Fibroblast of the conjunctiva (primary cell): ENCODE measurements at regions not wholly inside any gene's neighbourhood (a gene's known extent, or its start where the extent isn't known, plus 50 kb on each side); places are given as distances from the start of the nearest gene placed in this dataset.
A peak's percentile ranks its signal among the peaks of the same experiment; 100 is the strongest.
"Not testable (repeated sequence)": the region's sequence is repeated elsewhere in the genome, so short reads cannot be mapped to it uniquely, and the experiment has no call there.

Source experiments
- DNase-seq: peaks from one replicate; pipeline ENCODE4 v3.0.0-alpha.2; 2010; ENCODE audit warnings: low read depth

DNA sequence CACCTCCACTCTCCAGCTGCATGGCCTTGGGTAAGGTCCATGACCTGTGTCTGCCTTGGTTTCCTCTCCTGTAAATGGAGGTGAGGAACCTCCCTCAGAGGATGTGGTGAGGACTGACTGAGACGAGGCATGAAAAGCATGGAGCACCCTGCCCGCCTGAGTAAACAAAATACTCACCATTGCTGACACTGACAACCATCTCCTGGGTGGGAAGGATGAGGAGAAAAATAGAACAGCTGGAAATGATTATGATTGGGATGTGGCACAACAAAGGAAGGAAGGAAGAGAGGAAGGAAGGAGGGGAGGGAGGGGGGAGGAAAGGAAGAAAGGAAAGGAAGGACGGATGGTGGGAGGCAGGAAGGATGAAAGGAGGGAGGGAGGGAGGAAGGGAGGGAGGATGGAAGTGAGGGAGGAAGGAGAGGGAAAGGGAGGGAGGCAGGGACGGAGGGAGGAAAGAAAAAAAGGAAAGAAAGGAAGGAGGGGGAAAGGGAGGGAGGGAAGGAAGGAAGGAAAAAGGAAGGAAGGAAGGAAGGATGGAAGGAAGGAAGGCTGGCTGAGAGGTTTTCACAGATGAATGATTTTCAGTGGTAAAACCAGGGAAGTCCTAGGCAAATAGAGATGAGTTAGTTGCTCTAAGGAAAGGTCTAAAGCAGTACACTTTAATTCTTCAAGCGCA, 276.5 kb upstream of the XYLT1 start:
- DNase-seq = no peak

DNA sequence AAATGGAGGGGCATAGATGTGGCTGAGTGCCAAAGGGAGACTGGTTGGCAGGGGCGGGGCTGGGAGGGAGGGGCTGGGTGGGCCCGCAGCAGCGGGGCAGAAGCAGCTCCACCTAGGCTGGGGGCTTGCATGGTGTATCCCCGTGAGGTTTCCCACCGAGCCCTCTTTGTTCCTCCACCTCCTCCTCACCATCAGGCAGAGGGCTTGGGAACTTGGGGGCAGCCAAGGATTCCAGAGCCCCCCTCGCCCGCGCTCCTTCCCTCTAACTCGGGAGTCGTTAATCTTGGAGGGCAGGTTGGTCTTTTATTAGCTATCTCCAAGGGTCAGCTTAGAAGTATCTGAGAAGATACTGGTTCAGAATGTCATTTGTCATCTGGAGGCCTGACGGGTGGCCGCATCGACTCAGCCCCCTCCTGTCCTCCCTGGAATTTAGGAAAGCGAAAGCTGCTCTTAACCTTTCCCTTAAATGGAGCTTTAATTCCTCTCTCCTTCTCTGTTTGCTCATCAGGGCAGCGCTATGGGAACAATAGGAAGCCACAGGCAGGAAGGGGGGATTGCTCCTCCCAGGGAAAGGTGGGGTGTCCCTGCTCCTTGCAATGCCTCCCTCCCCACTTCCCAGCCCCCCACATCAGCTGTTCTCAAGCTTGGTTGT, 274.3 kb upstream of the XYLT1 start:
- DNase-seq = no peak

DNA sequence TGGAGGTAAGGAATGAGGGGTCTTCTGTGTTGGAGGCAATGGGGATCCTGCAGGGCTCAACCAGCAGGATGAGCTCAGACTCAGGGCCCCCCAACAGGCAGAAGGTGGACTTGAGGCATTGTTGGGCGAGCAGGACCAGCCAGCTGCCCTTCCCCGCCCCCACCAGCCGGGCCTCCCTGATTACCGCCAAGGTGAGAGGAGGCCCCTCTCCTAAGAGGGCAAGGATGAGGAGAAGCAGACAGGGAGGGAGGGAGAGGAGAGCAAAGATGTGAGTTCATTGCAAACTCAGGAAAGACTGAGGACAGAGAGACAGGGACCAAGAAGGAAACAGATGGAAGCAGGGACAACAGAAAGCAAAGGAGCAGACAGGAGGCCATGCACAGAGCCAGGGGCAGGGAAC, 272.8 kb upstream of the XYLT1 start:
- no peak for DNase-seq

DNA sequence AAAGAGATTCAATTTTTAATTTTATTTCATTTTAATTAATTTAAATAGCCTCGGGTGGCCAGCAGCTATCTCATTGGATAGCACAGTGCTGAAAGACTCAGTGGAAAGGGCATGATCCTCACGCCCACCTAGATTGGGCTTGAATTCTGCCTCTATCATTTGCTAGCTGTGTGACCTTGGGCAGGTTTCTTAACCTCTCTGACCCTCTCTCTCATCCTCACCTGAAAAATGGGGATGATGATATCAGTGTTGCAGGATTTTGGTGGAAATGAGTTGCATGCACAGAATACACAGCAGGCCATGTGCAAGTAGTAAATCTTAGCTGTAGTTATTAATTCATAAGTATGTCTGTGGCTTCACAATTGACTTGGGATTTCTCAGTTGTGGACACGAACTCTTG, 272.4 kb upstream of the XYLT1 start:
- DNase-seq = no peak

DNA sequence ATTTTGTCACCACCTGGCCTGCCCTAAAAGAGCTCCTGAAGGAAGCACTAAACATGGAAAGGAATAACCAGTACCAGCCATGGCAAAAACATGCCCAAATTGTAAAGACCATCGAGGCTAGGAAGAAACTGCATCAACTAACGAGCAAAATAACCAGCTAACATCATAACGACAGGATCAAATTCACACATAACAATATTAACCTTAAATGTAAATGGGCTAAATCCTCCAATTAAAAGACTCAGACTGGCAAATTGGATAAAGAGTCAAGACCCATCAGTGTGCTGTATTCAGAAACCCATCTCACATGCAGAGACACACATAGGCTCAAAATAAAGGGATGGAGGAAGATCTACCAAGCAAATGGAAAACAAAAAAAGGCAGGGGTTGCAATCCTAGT, 264.3 kb upstream of the XYLT1 start:
- not testable (repeated sequence) for DNase-seq

DNA sequence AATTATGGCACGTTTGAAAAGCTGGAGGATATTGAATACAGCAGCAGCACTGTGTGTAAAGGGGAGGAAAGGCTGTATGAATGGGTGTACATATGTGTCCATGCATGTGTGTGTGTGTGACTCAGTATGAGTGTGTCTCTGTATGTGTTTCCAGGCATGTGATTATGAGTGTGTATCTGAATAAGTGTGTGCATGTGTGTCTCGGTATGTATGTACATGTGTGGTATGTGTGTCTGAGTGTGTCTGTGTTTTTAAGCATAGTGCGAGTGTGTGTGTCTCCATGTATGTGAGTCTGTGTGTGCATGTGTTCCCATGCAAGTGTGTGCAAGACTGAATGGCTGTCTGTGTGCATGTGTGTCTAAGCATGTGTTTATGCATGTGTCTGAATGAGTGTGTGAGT, 259.1 kb upstream of the XYLT1 start:
- no peak for DNase-seq

DNA sequence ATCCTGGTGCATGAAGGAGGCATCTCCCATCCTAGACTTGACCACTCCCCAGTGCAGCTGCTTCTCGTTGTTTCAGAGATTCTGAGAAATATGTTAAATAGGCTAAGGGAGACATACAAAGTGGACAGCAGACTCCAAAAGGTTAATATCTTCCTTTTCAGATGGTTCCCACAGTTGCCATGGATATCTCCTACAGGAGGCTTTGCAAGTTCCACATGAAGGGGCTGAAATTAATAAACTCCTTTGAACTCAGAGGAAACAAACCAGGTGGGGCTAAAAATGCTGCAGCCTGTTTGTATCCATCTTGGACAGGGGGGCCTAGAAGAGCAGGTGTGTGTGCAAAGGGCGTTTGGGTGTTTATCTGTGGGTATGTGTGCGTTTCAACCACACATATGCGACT, 257.4 kb upstream of the XYLT1 start:
- DNase-seq = no peak

DNA sequence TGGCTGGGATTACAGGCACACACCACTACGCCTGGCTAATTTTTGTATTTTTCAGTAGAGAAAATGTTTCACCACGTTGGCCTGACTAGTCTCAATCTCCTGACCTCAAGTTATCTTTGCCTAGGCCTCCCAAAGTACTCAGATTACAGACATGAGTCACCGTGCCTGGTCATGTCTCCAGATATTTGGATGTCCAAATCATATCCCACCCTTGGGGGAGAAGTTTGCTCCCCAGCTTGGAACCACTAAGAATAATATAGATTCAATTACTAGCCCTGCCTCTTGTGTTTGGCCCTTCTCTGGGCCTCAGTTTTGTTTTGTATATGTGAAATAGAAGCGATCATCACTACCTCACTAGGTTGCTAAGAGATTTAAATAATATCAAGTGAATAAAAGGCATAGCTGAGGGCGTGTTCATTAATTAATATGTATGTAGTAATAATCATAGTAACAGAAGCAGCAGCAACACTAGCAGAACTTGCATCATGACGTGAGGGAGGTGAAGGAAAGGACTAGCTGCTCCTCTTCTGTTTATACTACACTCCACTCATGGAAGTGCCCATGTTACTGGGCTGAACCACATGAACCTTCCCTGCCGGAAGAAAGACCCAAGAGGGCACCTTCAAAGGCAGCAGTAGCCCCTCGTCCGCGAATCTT, 253.6 kb upstream of the XYLT1 start:
- DNase-seq = peak; percentile 42

DNA sequence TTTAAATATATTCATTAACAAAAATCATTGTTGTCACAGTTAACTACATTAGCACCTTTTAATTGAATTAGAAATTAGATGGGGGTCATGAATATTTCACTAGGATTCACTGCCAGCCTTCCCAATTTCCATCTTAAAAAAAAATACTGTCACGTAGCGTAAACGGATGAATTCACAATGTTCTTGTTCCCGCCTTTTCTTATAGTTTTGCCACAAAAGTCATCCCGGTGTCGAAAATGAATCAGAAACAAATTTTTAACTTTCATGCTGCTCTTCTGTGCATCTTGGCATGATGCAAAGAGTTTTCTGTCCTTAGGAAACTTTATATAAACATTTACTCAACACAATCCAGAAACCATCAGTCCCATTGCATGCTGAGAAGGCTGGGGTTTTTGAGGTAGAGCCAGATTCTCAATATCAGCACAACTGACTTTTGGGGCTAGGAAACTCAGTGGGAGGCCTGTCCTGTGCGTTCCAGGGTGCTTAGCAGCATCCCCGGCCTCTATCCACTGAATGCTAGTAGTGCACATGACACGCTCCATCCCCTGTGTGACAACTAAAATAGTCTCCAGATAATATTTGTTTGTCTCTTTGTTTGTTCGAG, 252.9 kb upstream of the XYLT1 start:
- DNase-seq = peak; percentile 6

DNA sequence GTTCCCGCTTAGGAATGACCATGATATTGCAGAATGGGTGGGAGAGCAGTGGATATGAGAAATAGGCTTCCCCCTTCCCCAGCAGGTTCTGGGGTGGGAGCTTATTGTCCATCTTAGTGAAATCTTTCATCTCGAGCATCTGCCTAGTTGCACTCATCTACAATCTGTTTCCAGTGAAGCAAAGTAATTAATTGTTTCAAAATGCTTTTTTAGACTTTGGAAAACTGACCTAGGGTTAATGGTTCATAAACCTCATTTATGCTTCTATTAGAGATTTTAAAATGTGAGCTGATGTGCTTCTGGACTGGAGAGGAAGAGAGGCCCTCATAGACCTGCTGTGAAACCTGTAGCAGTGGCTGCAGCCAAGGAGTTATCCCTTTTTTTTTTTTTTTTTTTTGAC, 247.7 kb upstream of the XYLT1 start:
- DNase-seq = no peak

DNA sequence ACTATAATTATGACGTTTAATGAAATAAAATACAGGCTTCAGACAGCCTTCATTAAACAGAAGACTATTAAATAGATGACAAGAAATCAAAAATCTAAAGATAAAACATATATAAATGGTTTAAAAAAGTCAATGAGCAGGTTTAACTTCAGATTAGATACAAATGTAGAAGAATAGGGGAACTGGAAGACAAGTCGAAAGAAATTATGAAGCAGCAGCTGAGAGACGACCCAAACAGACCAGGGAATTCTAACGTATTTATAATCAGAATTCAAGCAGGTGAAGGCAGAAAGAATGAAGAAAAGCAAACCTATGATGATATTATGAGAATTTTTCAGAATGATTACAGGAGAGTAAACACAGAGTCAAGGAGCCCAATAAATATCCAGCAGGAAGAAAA, 235.1 kb upstream of the XYLT1 start:
- DNase-seq = no peak

DNA sequence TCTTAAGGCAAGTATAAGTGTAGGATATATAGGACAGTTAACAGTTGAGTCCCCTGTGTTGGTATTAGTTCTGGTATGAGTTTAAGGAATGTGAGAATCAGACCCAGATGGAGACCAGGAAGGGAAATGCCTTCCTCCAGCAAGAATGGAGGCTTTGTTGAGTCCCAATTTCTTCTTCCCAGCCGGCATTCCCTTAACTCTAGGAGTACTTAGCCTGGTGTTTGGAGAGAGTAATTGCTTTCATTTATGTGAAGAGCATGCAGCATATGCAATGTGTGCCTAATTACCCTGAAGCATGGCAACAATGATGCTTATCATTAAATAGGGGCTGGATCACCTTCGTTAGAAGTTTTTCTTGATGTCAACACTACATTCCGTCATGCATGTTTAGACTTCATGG, 225.9 kb upstream of the XYLT1 start:
- DNase-seq = no peak

DNA sequence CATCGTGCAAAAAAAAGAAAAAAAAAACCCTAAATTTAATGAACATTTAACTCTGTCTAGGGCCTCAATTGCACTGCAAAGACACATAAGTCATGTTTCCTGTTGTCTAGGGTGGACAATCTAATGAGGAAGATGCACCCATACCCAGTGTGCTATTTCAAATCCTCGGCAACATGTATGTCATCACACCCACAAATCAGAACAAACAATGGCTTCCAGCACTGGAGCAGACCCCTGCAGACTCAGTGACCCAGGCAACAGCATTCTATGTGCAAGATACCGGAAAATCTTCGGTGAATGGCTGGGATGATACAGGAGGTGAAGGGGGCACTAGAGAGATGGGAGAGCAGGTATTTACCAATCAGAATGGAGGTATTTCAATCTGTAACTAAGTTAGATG, 221.7 kb upstream of the XYLT1 start:
- no peak for DNase-seq

DNA sequence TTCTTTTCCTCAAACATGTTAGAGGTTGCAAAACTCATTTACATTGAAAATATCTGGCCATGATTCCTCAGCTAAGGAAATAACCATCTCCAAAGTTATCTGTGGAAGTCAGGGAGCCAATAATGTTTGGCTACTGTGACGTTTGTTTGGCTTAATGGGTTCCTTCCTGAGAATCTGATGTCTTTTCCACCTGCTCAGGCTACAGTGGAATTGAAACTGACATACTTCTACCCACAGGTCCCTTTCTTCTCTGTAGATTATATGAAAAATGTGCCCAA, 221.1 kb upstream of the XYLT1 start:
- DNase-seq = no peak

DNA sequence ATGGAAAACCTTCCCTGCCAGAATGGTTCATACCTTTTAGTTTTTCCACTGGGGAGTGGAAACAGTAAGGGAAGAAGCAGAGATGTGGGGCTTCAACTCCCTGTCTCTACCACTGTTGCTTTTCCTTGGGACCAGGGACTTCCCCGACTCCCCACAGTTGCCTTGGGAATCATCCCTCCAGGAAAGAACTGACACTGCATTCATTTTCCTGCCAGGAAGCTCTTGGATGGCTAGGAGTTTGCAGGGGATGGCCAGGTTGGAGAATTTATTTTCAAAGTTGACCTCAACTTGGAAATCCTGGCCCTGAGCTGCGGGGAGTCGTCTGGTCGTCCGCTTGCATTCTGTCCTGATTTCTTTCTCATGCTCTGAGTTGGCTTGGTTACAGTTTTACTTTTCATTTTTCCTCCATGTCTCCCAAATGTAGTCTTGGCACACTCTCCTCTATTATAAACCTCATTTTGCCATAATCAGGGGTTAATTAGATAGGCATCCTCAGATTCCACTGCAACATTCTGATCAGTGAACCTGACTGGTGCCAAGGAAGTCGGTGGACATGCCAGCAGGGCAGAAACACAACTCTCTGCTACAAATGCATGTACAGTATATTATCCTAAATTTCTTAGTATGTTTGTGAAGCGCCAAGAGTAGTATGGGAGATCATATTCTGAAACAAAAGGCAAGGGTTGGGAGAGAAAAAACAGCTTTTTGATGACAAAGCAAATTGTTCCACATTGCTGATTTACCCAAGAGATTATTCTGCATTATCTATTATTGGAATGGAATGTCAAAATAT, 220.5 kb upstream of the XYLT1 start:
- no peak for DNase-seq

DNA sequence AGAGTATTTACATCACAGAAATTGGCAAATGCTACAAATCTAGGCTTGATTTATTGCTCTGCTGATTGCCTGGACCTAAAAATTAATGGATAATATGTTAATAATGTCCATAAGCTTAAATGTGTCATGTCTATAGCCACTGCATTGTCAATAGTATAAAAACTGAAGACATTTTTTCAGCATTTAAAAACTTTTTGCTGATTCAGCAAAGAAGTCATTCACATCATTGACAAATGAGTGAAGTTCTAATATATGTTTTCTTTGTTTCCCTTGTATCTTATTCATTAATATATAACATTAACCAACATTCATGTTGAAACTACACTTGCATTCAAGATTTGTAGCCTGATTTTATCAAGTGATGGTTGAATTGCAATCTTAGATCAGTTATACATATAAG, 214.7 kb upstream of the XYLT1 start:
- DNase-seq = no peak

DNA sequence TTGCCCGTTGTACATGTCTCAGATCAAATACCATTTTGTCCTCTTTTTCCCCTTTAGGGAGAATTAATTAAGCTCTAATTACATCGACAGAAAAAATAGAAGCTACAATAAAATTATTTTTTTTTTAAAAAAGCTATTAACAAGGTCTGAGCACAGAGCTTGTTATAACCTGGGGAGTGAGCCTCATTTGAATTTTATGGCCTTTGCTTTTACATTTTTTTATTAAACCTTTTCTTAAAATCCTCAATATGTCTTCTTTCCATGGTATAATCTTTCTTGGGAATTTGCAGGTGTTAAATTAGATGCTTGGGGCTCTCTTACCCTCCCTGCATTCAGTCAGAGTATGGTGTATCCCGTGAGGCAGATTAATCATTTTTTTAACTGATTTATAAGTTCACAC, 212.5 kb upstream of the XYLT1 start:
- no peak for DNase-seq

DNA sequence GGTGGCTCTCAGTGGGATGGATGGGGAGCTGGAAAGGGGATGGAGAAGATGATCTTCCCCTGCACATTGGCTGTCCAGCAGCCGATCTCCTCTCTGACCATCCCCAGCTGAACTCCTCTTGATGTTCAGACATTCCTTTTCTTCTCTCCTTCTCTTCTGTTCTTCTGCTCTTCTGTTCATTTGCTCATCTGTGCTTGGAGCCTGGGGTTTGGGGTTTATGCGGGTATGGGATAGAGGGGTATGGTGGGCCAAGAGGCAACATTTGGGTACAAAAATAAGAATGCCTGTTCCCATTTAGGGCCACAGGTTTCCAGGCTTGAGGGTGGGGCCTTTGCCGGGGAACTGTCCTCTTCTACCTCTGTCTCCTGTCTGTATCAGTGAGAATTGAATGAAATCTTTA, 205.4 kb upstream of the XYLT1 start:
- DNase-seq = no peak

DNA sequence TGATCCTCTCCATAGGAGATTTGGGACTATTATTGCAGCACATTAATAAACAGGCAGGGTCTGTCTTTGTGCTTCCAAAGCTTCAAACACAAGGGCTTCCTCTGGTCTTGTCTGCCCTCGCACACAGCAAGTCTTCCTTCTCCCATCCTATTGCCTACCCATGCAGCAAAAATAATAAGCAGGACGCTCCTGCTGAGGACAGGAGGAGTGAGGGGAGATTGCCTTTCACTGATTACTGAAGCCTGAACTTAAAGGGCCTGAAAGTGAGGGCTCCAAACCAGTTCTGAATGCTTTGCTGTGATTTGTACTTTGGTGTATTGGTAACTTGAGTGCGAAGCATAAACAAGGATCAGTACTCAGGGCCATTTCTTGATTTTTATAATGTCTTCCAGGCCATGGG, 197.6 kb upstream of the XYLT1 start:
- DNase-seq = no peak

DNA sequence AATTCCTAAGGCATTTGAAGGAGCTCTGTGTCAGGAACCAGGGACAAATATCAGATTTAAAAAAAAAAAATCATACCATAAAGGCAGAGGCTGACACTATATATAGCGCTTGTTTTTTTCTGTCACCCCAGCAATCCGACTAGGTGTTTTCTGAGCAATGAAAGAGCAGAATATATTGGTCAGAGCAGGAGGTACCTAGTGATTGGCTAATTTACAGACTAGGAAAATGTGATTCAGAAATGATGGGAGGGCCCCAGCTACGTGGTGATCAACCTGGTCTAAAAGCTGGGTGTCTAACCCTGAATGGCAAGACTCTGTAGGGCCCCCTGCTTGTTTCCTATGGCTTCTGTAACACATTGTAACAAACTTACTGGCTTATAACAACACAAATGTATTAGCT, 195.5 kb upstream of the XYLT1 start:
- no peak for DNase-seq

DNA sequence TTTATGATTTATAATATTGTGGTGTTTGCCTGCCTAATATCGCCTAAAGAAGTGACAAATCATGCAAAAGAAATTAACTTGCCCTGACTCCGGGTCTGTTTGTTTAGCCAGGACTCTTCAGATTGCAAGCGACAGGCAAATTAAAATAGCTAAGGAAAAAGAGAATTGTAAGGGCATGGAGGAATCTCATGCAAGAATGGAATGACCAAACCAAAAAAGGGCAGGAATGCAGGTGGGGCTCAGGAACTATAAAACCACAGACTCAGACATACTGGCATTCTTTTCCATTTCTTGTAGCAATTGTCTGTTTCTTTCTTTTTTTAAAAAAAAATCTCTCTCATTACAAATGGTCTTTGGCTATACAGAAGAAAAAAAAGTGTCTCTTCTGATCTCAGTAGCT, 188.1 kb upstream of the XYLT1 start:
- DNase-seq = no peak

DNA sequence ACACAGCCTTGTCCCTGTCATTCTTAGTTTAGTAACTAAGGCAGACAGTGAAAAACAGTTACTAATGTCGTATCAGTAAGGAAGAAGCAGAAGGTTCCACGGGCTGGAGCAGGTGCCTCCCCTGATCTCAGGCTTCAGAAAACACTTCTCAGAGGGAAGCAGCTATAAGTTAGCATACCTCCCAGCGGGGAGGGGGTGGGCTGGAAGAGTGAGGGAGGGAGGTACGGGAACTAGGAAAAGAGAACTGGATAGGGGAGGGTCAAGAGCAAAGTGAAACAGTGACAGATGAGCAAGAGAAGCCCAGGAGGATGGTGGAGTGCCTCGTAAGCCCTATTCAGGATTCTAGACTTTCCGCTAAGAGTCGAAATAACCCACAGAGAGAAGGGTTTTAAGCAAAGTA, 186.3 kb upstream of the XYLT1 start:
- no peak for DNase-seq

DNA sequence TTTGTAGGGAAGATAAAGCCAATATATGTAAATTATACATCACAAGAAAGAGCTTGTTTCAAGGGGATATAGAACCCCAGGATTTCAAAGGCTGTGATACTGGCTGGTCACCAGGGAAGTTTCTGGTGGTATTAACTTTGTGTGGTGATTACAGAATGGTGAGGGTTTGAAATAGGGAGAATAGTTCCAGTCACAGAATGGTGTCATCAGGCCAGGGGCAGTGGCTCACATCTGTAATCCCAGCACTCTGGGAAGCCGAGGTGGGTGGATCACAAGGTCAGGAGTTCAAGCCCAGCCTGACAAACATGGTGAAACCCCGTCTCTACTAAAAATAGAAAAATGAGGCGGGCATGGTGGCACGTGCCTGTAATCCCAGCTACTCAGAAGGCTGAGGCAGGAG, 183.8 kb upstream of the XYLT1 start:
- no peak for DNase-seq
